ENCODE measurements at regions not wholly inside any gene's neighbourhood (a gene's known extent, or its start where the extent isn't known, plus 50 kb on each side); places are given as distances from the start of the nearest gene placed in this dataset.

GRCh38 chr16:87070657-87071056 is 246.5 kb downstream of the C16orf95 start:
- DNase-seq (ENCODE audit: extremely low read depth, low read depth, low spot score): no peak

DNA sequence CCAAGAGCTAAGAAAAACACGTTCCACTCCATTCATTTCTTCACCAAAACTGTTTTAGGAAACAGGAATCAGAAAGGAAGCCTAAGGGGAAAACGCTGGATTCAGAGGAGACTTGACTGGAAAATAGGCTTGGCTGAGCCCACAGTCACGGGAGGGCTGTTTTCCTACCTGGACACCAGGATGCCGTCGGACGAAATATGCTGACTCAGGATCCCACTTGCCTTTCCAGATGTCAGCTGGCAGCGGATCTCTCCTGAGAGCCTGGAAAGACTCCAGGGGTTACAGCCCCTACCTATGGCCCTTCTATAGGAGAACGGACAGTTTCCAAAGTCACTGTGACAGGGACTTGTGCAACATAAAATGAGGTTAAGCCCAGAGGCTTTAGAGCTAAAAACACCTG is 245.1 kb downstream of the C16orf95 start:
- DNase-seq (ENCODE audit: extremely low read depth, low read depth, low spot score): no peak

GRCh38 chr16:87074641-87075318 is 242.4 kb downstream of the C16orf95 start:
- DNase-seq (ENCODE audit: extremely low read depth, low read depth, low spot score): no peak

- no peak for DNase-seq (ENCODE audit: extremely low read depth, low read depth, low spot score)
These were observed 241.8 kb downstream of the C16orf95 start for GRCh38 chr16:87075319-87075860.

GRCh38 chr16:87076331-87076949 is 240.8 kb downstream of the C16orf95 start:
- DNase-seq (ENCODE audit: extremely low read depth, low read depth, low spot score): no peak

DNA sequence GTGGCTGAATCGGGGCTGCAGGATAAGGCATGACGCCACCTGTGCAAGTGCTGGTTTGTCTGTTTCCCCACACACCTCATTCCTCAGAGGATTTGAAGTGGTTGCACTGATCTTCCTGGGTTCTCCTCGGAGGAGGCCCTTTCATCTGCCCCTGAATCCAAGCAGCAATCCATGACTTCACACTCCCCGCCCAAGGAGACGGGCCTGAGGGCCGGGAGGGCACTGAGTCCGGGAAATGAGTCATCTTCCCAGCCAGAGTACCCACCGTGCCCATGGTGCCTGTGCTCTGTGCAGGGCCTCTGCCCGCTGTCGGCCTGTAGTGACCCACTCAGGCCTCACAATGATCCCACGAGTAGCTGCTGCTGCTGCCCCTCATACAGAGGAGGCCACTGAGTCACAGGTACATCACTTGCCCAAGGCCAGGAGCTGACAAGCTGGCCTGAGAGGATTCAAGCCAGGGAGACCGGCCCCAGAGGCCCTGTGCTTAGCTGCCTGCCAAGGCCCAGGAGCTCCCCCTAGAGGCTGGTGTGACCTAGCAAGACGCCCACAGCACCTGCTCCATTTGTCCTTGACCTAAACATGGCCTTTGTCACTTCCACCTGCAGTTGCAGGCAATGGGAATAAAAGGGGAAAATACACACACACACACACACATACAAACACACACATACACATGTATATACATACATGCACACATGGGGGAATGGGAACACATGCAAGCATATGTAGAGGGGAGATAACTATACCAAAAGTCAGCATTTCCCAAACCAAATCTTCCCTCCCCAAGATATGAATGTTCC is 240.0 kb downstream of the C16orf95 start:
- DNase-seq (ENCODE audit: extremely low read depth, low read depth, low spot score): no peak

GRCh38 chr16:87077750-87078127 is 239.5 kb downstream of the C16orf95 start:
- no peak for DNase-seq (ENCODE audit: extremely low read depth, low read depth, low spot score)

DNA sequence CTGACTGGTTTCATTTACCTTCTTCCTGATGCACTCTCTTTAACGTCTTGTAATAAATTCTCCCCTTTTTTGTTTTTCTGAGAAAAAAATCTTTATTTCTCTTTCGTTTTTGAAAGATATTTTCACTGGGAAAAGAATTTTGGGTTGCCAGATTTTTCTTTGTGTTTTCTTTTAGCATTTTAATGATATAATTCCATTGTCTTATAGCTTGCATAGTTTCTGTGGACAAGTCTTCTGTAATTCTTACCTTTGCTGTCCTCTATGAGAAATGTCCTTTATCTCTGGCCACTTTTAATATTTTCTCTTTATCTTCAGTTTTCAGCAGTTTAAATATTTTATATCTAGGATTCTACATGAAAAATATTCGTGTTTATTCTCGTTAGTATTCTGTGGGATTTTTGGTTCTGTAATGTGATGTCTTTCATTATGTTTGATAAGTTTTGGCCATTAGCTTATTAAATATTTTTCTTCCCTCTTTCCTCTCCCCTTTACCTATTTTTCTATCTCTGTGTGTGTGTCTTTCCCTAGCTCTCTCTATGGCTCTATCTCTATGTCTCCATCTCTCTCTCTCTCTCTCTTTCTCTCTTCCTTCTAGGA is 236.5 kb downstream of the C16orf95 start:
- no peak for DNase-seq (ENCODE audit: extremely low read depth, low read depth, low spot score)

GRCh38 chr16:87085441-87085840 is 231.8 kb downstream of the C16orf95 start:
- DNase-seq (ENCODE audit: extremely low read depth, low read depth, low spot score): no peak

DNA sequence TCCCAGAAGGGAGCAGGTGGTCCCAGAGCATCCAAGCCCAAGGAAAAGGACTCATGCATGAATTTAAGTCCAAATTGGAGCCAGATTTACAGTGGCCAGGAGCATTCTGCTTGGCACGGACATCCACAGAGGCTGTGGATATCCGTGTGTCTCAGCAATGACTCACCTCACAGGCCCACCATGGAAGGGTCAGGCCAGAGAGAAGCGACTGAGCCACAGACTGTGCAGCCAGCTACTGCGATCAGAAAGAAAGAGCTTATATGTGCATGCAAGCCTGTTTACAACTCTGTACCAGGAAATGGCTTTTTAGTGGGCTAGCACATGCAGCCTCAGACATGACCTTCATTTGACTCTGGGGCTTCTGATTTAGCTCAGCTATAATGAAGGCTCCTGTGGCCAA is 231.0 kb downstream of the C16orf95 start:
- DNase-seq (ENCODE audit: extremely low read depth, low read depth, low spot score): no peak

GRCh38 chr16:87086575-87086974 is 230.6 kb downstream of the C16orf95 start:
- no peak for DNase-seq (ENCODE audit: extremely low read depth, low read depth, low spot score)

- no peak for DNase-seq (ENCODE audit: extremely low read depth, low read depth, low spot score)
These were observed 224.2 kb downstream of the C16orf95 start for GRCh38 chr16:87092958-87093357.

DNA sequence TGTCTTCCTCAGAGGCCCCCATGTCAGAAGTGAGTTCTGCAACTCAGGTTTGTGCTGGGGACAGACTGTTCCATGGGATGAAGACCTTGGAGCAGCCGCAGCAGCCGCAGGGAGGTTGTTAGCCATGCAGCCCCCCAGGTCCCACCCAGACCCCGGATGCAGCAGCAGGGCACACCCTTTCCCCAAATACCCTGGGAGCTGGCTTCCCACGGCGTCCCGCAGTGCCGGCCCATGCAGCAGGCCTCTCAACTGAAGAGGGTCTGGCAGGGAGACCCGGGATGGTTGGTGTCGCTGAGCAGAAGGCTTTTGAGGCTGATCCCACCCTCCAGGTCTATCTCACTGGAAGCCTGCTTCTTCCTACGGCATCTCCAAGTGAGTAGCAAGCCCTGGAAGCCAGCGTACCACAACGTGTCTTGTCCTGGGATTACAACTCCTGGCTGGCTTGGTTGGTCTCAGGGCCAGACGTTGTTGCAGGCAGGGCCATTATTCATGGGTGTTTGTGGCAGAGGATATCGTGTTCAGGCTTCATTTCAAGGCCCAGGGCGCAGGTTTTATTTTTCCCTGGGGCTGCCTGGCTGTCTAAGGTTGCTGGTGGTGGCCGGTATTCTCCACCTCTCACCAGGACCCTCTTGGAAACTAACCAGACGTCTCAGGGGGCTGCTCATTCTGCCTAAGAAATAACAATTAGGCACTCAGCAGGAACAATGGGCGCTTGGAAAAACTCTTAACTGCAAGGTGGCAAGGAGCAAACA is 223.2 kb downstream of the C16orf95 start:
- DNase-seq (ENCODE audit: extremely low read depth, low read depth, low spot score): no peak

DNA sequence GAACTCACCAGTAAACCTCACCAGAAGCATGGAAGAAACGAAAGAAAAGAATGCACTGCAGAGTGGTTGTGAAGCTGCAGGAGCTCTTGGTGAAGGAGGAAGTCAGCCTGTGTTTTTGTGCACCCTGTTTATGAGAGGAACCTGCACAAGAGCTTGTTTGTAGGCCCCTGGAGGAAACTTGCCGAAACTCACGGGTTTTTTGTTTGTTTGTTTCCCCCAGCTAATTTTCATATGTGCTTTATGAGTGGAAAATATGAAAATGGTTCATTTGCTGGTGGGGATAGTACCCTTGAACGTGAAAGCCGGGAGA is 222.7 kb downstream of the C16orf95 start:
- DNase-seq (ENCODE audit: extremely low read depth, low read depth, low spot score): no peak

- no peak for DNase-seq (ENCODE audit: extremely low read depth, low read depth, low spot score)
These were observed 221.9 kb downstream of the C16orf95 start for GRCh38 chr16:87095271-87095670.

GRCh38 chr16:87096746-87097333 is 220.4 kb downstream of the C16orf95 start:
- no peak for DNase-seq (ENCODE audit: extremely low read depth, low read depth, low spot score)

GRCh38 chr16:87098361-87098760 is 218.8 kb downstream of the C16orf95 start:
- no peak for DNase-seq (ENCODE audit: extremely low read depth, low read depth, low spot score)

- no peak for DNase-seq (ENCODE audit: extremely low read depth, low read depth, low spot score)
These were observed 218.0 kb downstream of the C16orf95 start for GRCh38 chr16:87098976-87099720.

GRCh38 chr16:87100306-87101058 is 216.7 kb downstream of the C16orf95 start:
- no peak for DNase-seq (ENCODE audit: extremely low read depth, low read depth, low spot score)
